Small intestine (tissue), 7 donors: ENCODE measurements at regions not wholly inside any gene's neighbourhood (a gene's known extent, or its start where the extent isn't known, plus 50 kb on each side); places are given as distances from the start of the nearest gene placed in this dataset.

Experiments
- DNase-seq, 2 donors: peaks; one replicate each; pipeline versions ENCODE4 v3.0.0 to v3.0.0-alpha.2; 2013
- FAIRE-seq: peaks from 2 replicates; lab custom pipeline; 2012; peaks lifted over from hg19 to GRCh38; lab: Jason Lieb, UNC
- H3K27ac ChIP-seq, 3 donors: one replicate each; pipeline ENCODE4 v1.5.1; 2013; ENCODE audit warnings: low read length in 2 of 3, mild to moderate bottlenecking in 2 of 3, control low read depth in 1 of 3, inconsistent platforms in 1 of 3, low read depth in 1 of 3, moderate library complexity in 1 of 3
- H3K27me3 ChIP-seq, 3 donors: one replicate each; pipeline ENCODE4 v1.6.1; 2013; ENCODE audit warnings: low read length in 3 of 3, inconsistent platforms in 1 of 3; ENCODE audit not compliant: control insufficient read depth in 3 of 3, insufficient read depth in 3 of 3
- H3K36me3 ChIP-seq, 3 donors: one replicate each; pipeline ENCODE4 v1.6.1; 2013; ENCODE audit warnings: low read length in 3 of 3, inconsistent platforms in 1 of 3, low read depth in 1 of 3, mild to moderate bottlenecking in 1 of 3, moderate library complexity in 1 of 3; ENCODE audit not compliant: control insufficient read depth in 3 of 3, insufficient read depth in 2 of 3
- H3K4me1 ChIP-seq, 3 donors: one replicate each; pipeline ENCODE4 v1.6.1; 2013; ENCODE audit warnings: low read length in 2 of 3, inconsistent platforms in 1 of 3, low read depth in 1 of 3, mild to moderate bottlenecking in 1 of 3, moderate library complexity in 1 of 3; ENCODE audit not compliant: control insufficient read depth in 3 of 3, insufficient read depth in 2 of 3
- H3K4me3 ChIP-seq, 3 donors: one replicate each; pipeline ENCODE4 v1.5.1; 2013; ENCODE audit warnings: low read length in 3 of 3, control low read depth in 1 of 3, inconsistent platforms in 1 of 3, low read depth in 1 of 3, mild to moderate bottlenecking in 1 of 3, moderate library complexity in 1 of 3
- H3K9me3 ChIP-seq, 2 donors: one replicate each; pipeline ENCODE4 v1.6.1; 2013; ENCODE audit warnings: low read depth in 1 of 2, low read length in 1 of 2; ENCODE audit not compliant: control insufficient read depth in 2 of 2, insufficient read depth in 1 of 2
- WGBS, 3 donors: extraction: QIAGEN DNeasy Blood & Tissue Kit; methylation state at CpG; one replicate each; pipeline ENCODE4 v1.1.7; 2013; 5-methylcytosine and 5-hydroxymethylcytosine counted together
- donor health status: healthy with polysubstance abuse.
- donor health status: control.
- donor health status: control.
- donor health status: Bipolar disorder and iron deficiency.
- donor health status: healthy.

DNA sequence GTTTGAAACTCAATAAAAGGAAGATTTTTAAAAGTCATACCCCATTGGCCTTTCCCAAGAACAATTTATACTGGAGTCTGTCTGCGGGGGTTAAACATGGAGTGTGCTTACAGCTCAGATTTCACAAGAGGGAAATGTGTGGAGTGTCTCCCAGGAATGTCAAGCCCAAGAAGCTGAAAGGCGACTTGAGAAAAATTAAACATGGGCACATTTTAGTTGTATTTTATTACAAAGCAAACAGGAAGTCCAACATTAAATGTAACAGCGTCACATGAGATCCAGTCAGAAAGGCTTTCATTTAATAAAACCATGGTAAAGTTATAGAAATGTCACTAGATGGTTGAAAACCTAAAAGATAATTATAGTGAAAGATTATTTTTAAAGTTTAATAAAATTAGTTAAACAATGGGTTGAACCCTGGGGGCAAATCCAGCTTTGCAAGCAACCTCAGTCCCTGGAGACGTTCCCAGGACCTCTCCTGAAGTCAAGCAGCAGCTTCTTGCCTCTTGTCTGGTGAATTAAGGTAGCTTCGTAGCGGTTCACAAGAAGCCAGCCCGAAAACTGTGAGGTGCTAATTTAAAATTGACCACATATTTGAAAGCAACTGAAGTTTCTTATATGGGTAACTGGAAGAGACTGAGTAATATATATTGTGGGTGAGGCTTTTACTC lies 168.4 kb upstream of the EDNRA start:
- FAIRE-seq = no peak
- Histone ChIP-seq H3K9me3 (no peaks in the 10 kb centered on the region), H3K4me3 (no peak overlapping the region), H3K27ac (no peak overlapping the region), H3K4me1 (no peaks in the 10 kb centered on the region), H3K36me3 (no peaks in the 10 kb centered on the region), H3K27me3 (no peaks in the 10 kb centered on the region)
- 64 to 75% (median 66%) methylated on average over 7 of the region's 7 CpGs for WGBS, 3 donors
- no peak for DNase-seq

DNA sequence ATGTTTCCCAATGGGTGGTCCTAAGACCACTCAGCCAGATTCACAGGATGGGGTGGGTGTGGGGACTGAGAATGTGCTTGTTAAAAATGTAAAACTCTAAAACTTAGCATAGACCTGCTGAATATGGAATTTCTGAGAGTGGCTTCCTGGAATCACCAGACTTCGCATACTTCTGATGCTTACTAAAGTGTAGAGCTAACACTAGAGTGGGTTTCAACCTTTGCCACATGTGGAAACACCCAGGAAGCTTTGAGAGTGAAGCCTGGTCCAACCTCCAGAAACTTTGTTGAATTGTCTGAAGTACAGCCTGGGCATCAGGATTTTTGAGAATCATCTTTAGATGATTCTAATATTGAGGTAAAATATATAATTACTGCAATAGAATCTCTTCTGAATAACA lies 167.8 kb upstream of the EDNRA start:
- Histone ChIP-seq H3K27ac (no peak overlapping the region), H3K27me3 (no peaks in the 10 kb centered on the region), H3K9me3 (no peaks in the 10 kb centered on the region), H3K4me1 (no peaks in the 10 kb centered on the region), H3K4me3 (no peak overlapping the region), H3K36me3 (no peaks in the 10 kb centered on the region)
- 91 to 94% (median 93%) methylated on average over 1 of the region's 1 CpG for WGBS, 3 donors
- FAIRE-seq (no peak), DNase-seq (no peak)

DNA sequence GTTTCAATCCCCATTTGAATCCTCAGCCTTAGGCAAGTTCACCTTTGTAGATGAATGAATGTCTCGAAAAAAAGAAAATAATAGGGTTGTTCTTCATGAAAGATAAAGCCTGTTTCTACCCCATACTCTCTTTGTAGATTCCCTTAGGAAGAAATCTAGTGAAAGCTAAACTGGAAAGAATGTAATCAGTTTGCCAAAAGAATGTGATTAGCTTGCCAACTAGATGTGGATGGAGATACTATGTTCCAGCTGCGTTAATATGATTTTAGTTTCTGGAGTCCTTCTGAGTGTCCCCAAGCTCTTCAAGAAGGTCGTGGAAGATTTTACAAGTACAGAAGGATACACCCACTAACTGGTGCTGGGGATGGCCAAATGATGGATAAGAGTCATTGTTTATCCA lies 162.3 kb upstream of the EDNRA start:
- Histone ChIP-seq H3K4me3 (no peak overlapping the region), H3K27me3 (no peaks in the 10 kb centered on the region), H3K9me3 (no peaks in the 10 kb centered on the region), H3K27ac (no peak overlapping the region), H3K36me3 (no peaks in the 10 kb centered on the region), H3K4me1 (no peaks in the 10 kb centered on the region)
- WGBS, 3 donors = 50 to 57% (median 53%) methylated on average over 3 of the region's 3 CpGs
- DNase-seq = no peak
- no peak for FAIRE-seq

DNA sequence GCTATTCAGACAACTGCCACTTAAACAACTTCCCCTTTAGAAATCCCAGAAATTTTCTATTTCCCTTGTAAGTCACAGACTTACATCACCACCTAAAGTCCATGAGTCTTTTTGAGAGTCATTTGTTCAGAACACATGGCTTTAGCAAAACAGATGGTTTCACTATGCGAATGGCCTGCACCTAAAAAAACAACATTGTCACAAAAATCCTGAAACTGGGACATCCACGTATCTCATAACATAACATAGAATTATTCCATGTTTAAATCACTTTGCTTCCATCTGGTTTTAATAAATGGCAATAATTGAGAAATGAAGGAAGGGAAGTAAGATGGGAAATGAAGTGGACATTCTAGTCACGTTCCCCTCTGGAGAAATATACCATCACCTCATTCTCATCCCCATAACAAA lies 155.3 kb upstream of the EDNRA start:
- WGBS, 3 donors = 85 to 93% (median 86%) methylated on average over 3 of the region's 3 CpGs
- Histone ChIP-seq H3K9me3 (no peaks in the 10 kb centered on the region), H3K4me1 (no peaks in the 10 kb centered on the region), H3K36me3 (no peaks in the 10 kb centered on the region), H3K27ac (no peak overlapping the region), H3K27me3 (no peaks in the 10 kb centered on the region), H3K4me3 (no peak overlapping the region)
- FAIRE-seq = no peak
- DNase-seq = no peak

DNA sequence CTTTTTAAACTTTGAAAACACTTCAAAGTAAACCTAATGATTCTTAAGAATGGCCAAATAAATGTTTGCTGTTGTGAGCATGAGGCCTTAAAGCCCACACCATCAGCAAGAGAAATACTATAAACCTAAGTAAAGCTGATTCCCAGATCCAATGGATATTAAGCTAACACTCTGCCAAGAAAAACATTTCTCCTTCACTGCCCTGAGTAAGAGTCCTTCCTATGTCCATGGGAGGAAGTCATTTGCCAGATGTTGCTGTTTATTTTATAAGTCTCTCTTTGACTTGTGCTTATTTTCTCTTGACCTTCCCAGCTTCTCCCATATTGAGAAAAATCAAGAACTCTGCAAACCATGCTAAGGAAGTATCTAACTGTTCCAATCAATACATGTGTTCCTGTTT lies 154.3 kb upstream of the EDNRA start:
- H3K27ac ChIP-seq = no peak overlapping the region
- DNase-seq = no peak

DNA sequence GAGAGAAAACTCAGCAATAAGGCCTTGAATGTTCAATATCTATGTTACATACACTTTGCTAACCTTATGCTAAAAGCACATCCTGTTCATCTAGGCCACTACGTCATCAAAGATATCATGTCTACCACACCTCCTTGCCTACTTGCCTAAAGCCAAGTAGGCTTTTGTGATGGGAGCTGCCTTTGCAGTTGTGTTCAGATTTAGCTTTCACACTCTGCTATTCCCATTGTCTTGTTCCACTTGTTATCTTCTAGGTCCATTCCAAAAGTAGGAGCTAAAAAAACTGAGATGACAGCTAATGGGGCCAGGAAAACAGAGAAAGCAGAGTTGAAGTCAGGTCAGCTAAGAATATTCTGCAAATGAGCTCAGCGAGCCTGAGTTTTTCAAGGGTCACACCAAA lies 153.6 kb upstream of the EDNRA start:
- 75 to 92% (median 90%) methylated on average over 2 of the region's 2 CpGs for WGBS, 3 donors
- DNase-seq = no peak
- FAIRE-seq = no peak
- Histone ChIP-seq H3K9me3 (no peaks in the 10 kb centered on the region), H3K27ac (no peak overlapping the region), H3K4me1 (no peaks in the 10 kb centered on the region), H3K27me3 (no peaks in the 10 kb centered on the region), H3K36me3 (no peaks in the 10 kb centered on the region), H3K4me3 (no peak overlapping the region)

More for the DNA sequence above, 154.3 kb upstream of the EDNRA start:
- FAIRE-seq = no peak
- Histone ChIP-seq H3K36me3 (no peaks in the 10 kb centered on the region), H3K27me3 (no peaks in the 10 kb centered on the region), H3K9me3 (no peaks in the 10 kb centered on the region), H3K4me3 (no peak overlapping the region), H3K4me1 (no peaks in the 10 kb centered on the region)

DNA sequence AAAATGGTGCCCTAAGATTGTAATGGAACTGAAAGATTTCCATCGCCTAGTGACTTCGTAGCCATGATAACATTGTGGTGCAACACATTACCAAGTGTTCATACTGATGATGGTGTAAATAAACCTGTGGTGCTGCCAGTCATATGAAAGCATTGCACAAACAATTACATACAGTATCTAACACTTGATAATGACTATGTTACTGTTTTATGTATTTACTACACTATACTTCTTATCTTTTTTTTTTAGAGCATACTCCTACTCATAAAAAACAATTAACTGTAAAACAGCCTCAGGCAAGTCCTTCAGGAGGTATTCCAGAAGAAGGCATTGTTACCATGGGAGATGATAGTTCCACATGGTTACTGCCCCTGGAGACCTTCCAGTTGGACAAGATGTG lies 152.7 kb upstream of the EDNRA start:
- no peak overlapping the region for H3K27ac ChIP-seq
- no peaks in the 10 kb centered on the region for H3K9me3 ChIP-seq
- H3K27me3 ChIP-seq = no peaks in the 10 kb centered on the region
- DNase-seq (no peak), FAIRE-seq (no peak)
- no peak overlapping the region for H3K4me3 ChIP-seq
- no peaks in the 10 kb centered on the region for H3K4me1 ChIP-seq
- no peaks in the 10 kb centered on the region for H3K36me3 ChIP-seq
- 92 to 98% (median 95%) methylated on average over 2 of the region's 2 CpGs for WGBS, 3 donors

DNA sequence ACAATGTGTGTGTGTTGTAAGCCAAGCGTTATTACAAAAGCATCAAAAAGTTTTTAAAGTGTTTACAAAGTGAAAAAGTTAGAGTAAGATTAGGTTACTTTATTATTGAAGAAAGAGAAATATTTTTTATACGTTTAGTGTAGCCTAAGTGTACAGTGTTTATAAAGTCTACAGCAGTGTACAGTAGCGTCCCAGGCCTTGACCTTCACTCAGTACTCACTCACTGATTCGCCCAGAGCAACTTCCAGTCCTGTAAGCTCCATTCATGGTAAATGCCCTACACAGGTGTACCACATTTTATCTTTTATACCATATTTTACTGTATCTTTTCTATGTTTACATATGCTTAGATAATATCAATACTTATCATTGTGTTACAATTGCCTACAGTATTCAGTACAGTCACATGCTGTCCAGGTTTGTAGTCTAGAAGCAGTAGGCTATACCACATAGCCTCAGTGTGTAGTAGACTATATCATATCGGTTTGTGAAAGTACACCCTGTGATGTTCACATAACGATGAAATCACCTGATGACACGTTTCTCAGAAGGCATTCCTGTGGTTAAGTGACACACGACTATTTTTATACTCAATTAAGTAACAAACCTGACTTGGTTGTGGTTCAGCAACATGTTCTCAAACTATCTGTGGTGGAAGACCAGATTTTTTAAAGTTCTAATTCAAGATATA lies 152.0 kb upstream of the EDNRA start:
- Histone ChIP-seq H3K27ac (no peak overlapping the region), H3K4me1 (no peaks in the 10 kb centered on the region), H3K27me3 (no peaks in the 10 kb centered on the region), H3K9me3 (no peaks in the 10 kb centered on the region), H3K4me3 (no peak overlapping the region), H3K36me3 (no peaks in the 10 kb centered on the region)
- DNase-seq = no peak
- no peak for FAIRE-seq
- WGBS, 3 donors = 71 to 75% (median 74%) methylated on average over 8 of the region's 8 CpGs

DNA sequence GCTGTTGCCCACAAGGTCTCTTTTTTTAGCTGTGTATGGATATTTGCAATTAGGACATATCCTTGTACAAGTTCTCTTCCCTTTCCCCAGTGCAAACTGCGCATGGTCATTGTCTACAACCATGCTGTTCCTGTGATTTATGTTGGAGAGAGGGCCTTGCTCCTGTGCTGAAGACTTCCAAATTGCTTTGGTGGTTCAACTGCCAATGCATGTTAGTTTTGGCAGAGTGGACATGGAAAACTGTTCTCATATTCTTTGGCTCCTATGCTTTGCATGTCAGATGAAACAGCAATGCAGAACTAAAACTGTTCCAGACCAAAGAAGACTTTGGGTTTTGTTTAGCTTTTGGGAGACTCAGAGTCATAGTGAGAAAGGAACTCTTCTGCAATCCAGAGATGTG lies 148.8 kb upstream of the EDNRA start:
- Histone ChIP-seq H3K36me3 (no peaks in the 10 kb centered on the region), H3K27ac (no peak overlapping the region), H3K4me1 (no peaks in the 10 kb centered on the region), H3K27me3 (no peaks in the 10 kb centered on the region), H3K9me3 (no peaks in the 10 kb centered on the region), H3K4me3 (no peak overlapping the region)
- DNase-seq = no peak
- WGBS, 3 donors = 80 to 100% (median 100%) methylated on average over 1 of the region's 1 CpG
- no peak for FAIRE-seq
